D721Med (cell line): ENCODE measurements at regions not wholly inside any gene's neighbourhood (a gene's known extent, or its start where the extent isn't known, plus 50 kb on each side); places are given as distances from the start of the nearest gene placed in this dataset.
A peak's percentile ranks its signal among the peaks of the same experiment; 100 is the strongest.

Experiments used
- DNase-seq: peaks from one replicate; pipeline ENCODE4 v3.0.0; 2011; ENCODE audit warnings: low spot score; ENCODE audit not compliant: insufficient read length
- FAIRE-seq: peaks from 2 replicates; lab custom pipeline; 2011; peaks lifted over from hg19 to GRCh38; lab: Jason Lieb, UNC
- TF ChIP-seq, protein P1 (sequence below): IDR thresholded peaks from 2 replicates; pipeline ENCODE4 v1.5.1; 2012; ENCODE audit warnings: mild to moderate bottlenecking, control low read depth; ENCODE audit not compliant: insufficient read depth; ENCODE audit errors: missing control alignments

- TF ChIP-seq, protein P1, sequence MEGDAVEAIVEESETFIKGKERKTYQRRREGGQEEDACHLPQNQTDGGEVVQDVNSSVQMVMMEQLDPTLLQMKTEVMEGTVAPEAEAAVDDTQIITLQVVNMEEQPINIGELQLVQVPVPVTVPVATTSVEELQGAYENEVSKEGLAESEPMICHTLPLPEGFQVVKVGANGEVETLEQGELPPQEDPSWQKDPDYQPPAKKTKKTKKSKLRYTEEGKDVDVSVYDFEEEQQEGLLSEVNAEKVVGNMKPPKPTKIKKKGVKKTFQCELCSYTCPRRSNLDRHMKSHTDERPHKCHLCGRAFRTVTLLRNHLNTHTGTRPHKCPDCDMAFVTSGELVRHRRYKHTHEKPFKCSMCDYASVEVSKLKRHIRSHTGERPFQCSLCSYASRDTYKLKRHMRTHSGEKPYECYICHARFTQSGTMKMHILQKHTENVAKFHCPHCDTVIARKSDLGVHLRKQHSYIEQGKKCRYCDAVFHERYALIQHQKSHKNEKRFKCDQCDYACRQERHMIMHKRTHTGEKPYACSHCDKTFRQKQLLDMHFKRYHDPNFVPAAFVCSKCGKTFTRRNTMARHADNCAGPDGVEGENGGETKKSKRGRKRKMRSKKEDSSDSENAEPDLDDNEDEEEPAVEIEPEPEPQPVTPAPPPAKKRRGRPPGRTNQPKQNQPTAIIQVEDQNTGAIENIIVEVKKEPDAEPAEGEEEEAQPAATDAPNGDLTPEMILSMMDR: no peak
- DNase-seq: no peak
- FAIRE-seq: no peak
These were observed 63.7 kb upstream of the HEPHL1 start for GRCh38 chr11:93957397-93957952.

GRCh38 chr11:93958991-93959390 lies 62.2 kb upstream of the HEPHL1 start:
- TF ChIP-seq, protein P1: no peak

GRCh38 chr11:93959663-93960062 lies 61.5 kb upstream of the HEPHL1 start:
- DNase-seq: no peak
- FAIRE-seq: no peak
- TF ChIP-seq, protein P1: no peak

More at GRCh38 chr11:93958991-93959390, 62.2 kb upstream of the HEPHL1 start:
- DNase-seq: no peak
- no peak for FAIRE-seq

DNA sequence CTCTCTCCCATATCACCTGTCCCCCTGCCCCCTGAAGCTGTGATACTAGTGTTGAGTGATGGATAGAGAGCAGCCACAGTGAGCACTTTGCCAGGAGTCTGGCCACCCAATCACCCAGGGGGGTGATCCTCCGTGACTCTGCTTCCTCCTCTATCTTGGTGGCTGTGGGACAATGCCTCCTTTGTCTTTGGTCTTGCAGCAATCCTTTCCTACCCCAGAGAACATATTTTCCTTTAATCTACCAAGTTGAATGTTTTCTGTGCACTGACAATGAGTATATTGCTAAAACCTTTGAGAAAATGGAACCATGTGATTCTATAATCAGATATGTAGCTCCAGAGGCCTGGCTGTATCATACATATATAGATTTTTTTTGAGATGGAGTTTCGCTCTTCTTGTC lies 58.1 kb upstream of the HEPHL1 start:
- TF ChIP-seq, protein P1: no peak
- no peak for FAIRE-seq

GRCh38 chr11:93967258-93967657 lies 53.9 kb upstream of the HEPHL1 start:
- FAIRE-seq (no peak), DNase-seq (peak; percentile 23)
- TF ChIP-seq, protein P1: no peak

More for the DNA sequence above, 58.1 kb upstream of the HEPHL1 start:
- DNase-seq: no peak

DNA sequence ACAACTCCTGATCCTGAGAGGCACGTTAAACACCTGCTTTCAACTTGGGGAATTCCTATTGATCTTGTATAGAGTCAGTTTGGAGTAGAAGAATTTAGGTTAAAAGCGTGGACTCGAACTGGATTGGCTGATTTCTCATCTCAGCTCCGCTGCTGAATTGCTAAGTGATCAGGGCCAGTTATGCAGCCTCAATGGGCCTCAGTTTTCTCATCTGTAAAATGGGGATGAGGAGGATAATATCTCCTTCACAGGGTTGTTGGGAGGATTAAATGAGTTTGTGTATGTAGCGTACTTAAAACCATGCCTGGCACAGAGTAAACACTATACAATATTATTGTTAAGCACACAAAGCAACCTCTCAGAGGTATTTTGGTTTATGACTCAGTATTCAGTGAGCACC lies 53.2 kb upstream of the HEPHL1 start:
- DNase-seq (no peak), FAIRE-seq (no peak)
- TF ChIP-seq, protein P1: no peak

DNA sequence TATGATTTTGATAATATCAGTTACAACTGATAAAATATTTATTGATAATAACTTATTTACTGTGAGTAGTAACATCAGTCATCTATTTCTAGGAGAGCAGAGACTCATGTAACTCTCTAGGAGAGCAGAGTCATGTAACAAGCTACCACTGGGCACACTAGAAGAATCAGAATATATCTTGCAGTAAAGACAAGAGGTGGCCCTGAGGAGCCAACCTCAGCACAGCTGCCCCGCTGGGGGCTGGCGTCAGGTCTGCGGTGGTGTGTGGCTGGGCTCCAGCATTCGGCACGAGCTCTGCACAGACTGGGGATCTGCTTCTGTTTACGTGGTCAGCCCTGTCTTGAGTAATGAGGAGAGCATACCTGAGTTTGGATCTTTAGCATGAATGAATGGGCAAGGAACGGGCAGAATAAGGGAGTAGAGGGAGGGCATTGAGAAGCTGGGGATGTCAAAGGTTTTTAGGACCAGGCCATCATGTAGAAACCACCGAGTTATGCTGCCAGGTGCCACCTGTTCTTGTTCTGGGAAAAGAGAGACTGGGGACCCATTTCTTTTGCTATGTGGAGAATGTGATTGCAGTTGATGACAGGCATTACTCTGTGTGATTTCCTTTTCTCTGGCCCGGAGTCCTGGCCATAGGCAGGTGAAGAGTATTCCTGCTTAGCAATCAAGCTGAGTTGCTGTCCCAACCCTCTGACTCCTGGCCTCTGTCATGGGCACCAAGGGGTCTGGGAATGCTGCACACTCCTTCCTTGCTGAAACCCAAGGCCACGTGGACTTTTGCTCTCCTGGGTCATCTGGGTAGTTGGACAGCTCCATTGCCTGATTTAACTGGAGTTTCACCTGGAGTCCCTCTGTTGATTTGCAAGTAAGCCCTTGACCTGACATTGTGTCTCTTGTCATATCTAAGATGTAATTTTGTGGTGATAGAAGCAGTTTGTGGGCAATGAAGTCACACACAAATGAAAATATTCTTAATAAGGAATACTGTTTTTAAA lies 50.9 kb upstream of the HEPHL1 start:
- FAIRE-seq (no peak), DNase-seq (no peak)
- TF ChIP-seq, protein P1: no peak
